ENCODE measurements at regions not wholly inside any gene's neighbourhood (a gene's known extent, or its start where the extent isn't known, plus 50 kb on each side); places are given as distances from the start of the nearest gene placed in this dataset.

DNA sequence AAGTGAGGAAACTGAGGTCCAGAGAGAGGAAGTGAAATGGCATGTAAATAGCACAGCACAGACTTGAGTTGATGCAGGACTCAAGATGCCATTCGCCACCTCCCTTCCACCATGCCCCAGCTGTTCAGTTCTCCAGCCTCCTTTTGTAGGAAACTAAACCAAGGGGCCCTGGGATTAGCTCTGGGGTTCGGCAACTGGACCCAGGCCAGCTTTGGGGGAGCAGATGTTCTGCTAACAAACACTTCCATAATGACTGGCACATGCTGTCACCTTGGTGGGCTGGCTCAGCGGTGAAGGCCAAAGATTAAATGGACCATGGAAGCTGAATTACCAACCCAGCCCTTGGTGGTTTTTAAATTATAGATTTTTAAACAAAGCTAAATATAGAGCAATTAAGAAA lies 77.0 kb downstream of the IRX6 start:
- DNase-seq (ENCODE audit: low read depth in 2 of 2), result no peak
- Histone ChIP-seq H4K20me1 (ENCODE audit: control insufficient read depth, extremely low read depth, insufficient read depth, low read length) (no peaks in the 10 kb centered on the region), H3K4me2 (ENCODE audit: extremely low read depth, insufficient read depth, low read length) (no peak overlapping the region), H3K79me2 (ENCODE audit: control insufficient read depth, insufficient read depth, low read length) (no peaks in the 10 kb centered on the region), H3K9me3 (ENCODE audit: control insufficient read depth, insufficient read depth, low read depth, low read length) (no peaks in the 10 kb centered on the region), H3K27ac (ENCODE audit: insufficient read depth, low read length) (no peak overlapping the region), H3K27me3 (ENCODE audit: control insufficient read depth, insufficient read depth, low read length) (no peaks in the 10 kb centered on the region), H3K4me3 (replicated peaks in 1 of 4; ENCODE audit: control extremely low read depth in 1 of 4, insufficient read depth in 1 of 4, low read depth in 3 of 4, low read length in 4 of 4) (no peak overlapping the region), H3K4me1 (ENCODE audit: control insufficient read depth, extremely low read depth, insufficient read depth, low read length) (no peaks in the 10 kb centered on the region), H3K9ac (ENCODE audit: insufficient read depth, low read length) (no peak overlapping the region), H2AFZ (ENCODE audit: low read length) (no peak overlapping the region), H3K36me3 (ENCODE audit: control insufficient read depth, insufficient read depth, low read length) (no peaks in the 10 kb centered on the region)
- no peak for TF ChIP-seq EZH2 (IDR thresholded peaks at IDR 0.05; ENCODE audit: low read length, missing control alignments)

DNA sequence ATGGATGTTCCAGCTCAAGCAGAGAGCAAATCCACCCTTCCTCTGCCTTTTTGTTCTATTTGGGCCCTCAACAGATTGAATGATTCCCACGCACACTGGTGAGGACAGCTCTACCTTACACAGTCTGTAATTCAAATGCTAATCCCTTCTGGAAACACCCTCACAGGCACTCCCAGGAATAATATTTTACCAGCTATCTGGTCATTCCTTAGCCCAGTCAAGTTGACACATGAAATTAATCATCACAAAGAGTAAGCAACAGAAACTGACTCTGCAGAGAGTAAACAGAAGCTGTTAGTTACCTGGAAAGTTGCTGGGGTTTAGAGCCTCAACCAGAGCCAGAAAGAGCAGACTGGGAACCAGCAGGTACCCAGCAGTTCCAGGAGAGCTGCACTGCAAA lies 75.5 kb upstream of the MMP2 start:
- no peak overlapping the region for H3K27ac ChIP-seq (ENCODE audit: insufficient read depth, low read length)
- TF ChIP-seq, protein P1, sequence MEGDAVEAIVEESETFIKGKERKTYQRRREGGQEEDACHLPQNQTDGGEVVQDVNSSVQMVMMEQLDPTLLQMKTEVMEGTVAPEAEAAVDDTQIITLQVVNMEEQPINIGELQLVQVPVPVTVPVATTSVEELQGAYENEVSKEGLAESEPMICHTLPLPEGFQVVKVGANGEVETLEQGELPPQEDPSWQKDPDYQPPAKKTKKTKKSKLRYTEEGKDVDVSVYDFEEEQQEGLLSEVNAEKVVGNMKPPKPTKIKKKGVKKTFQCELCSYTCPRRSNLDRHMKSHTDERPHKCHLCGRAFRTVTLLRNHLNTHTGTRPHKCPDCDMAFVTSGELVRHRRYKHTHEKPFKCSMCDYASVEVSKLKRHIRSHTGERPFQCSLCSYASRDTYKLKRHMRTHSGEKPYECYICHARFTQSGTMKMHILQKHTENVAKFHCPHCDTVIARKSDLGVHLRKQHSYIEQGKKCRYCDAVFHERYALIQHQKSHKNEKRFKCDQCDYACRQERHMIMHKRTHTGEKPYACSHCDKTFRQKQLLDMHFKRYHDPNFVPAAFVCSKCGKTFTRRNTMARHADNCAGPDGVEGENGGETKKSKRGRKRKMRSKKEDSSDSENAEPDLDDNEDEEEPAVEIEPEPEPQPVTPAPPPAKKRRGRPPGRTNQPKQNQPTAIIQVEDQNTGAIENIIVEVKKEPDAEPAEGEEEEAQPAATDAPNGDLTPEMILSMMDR (conservative IDR thresholded peaks at IDR 0.05 in 1 of 2, IDR thresholded peaks at IDR 0.05 in 1 of 2; ENCODE audit: low read depth in 1 of 2, low read length in 2 of 2), result no peak
- no peak for TF ChIP-seq EZH2 (IDR thresholded peaks at IDR 0.05; ENCODE audit: low read length, missing control alignments)

DNA sequence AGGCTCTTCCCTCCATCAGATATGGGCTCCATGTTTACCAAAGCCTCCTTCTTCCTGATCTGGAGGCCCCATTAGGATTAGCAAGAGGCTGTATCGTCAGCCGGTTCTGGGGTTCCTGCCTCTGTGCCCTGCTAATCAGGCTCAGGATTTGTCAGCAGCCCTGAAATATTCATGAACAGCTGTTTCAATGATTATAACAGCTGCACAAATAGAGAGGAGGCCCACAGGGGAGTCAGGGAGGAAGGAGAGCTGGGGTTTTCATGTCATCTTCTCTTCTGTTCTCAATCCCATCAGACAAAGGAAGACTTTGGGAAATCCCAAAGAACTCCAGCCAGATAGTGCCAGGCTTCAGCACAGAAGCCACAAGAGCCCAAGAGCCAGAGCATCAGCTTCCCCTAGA lies 72.3 kb upstream of the MMP2 start:
- H3K4me1 ChIP-seq (ENCODE audit: control insufficient read depth, extremely low read depth, insufficient read depth, low read length), result no peaks in the 10 kb centered on the region
- no peak for TF ChIP-seq EZH2 (IDR thresholded peaks at IDR 0.05; ENCODE audit: low read length, missing control alignments)
- TF ChIP-seq, protein P1 (conservative IDR thresholded peaks at IDR 0.05 in 1 of 2, IDR thresholded peaks at IDR 0.05 in 1 of 2; ENCODE audit: low read depth in 1 of 2, low read length in 2 of 2), result no peak
- H2AFZ ChIP-seq (ENCODE audit: low read length), result no peak overlapping the region
- H3K27ac ChIP-seq (ENCODE audit: insufficient read depth, low read length), result no peak overlapping the region
- H3K27me3 ChIP-seq (ENCODE audit: control insufficient read depth, insufficient read depth, low read length), result no peaks in the 10 kb centered on the region
- H4K20me1 ChIP-seq (ENCODE audit: control insufficient read depth, extremely low read depth, insufficient read depth, low read length), result no peaks in the 10 kb centered on the region
- H3K4me3 ChIP-seq (replicated peaks in 1 of 4; ENCODE audit: control extremely low read depth in 1 of 4, insufficient read depth in 1 of 4, low read depth in 3 of 4, low read length in 4 of 4), result no peak overlapping the region
- H3K4me2 ChIP-seq (ENCODE audit: extremely low read depth, insufficient read depth, low read length), result no peak overlapping the region
- H3K79me2 ChIP-seq (ENCODE audit: control insufficient read depth, insufficient read depth, low read length), result no peaks in the 10 kb centered on the region
- H3K9me3 ChIP-seq (ENCODE audit: control insufficient read depth, insufficient read depth, low read depth, low read length), result no peaks in the 10 kb centered on the region
- H3K36me3 ChIP-seq (ENCODE audit: control insufficient read depth, insufficient read depth, low read length), result no peaks in the 10 kb centered on the region
- H3K9ac ChIP-seq (ENCODE audit: insufficient read depth, low read length), result no peak overlapping the region
- no peak for DNase-seq (ENCODE audit: low read depth in 2 of 2)

More for the DNA sequence above, 75.5 kb upstream of the MMP2 start:
- no peak overlapping the region for H3K9ac ChIP-seq (ENCODE audit: insufficient read depth, low read length)
- H4K20me1 ChIP-seq (ENCODE audit: control insufficient read depth, extremely low read depth, insufficient read depth, low read length), result no peaks in the 10 kb centered on the region
- H2AFZ ChIP-seq (ENCODE audit: low read length), result no peak overlapping the region
- DNase-seq (ENCODE audit: low read depth in 2 of 2), result no peak
- H3K79me2 ChIP-seq (ENCODE audit: control insufficient read depth, insufficient read depth, low read length), result no peaks in the 10 kb centered on the region
- no peak overlapping the region for H3K4me3 ChIP-seq (replicated peaks in 1 of 4; ENCODE audit: control extremely low read depth in 1 of 4, insufficient read depth in 1 of 4, low read depth in 3 of 4, low read length in 4 of 4)
- H3K9me3 ChIP-seq (ENCODE audit: control insufficient read depth, insufficient read depth, low read depth, low read length), result no peaks in the 10 kb centered on the region
- H3K36me3 ChIP-seq (ENCODE audit: control insufficient read depth, insufficient read depth, low read length), result no peaks in the 10 kb centered on the region
- H3K4me1 ChIP-seq (ENCODE audit: control insufficient read depth, extremely low read depth, insufficient read depth, low read length), result no peaks in the 10 kb centered on the region
- H3K4me2 ChIP-seq (ENCODE audit: extremely low read depth, insufficient read depth, low read length), result no peak overlapping the region
- H3K27me3 ChIP-seq (ENCODE audit: control insufficient read depth, insufficient read depth, low read length), result no peaks in the 10 kb centered on the region
